Testis (tissue), 2 donors: ENCODE measurements at regions not wholly inside any gene's neighbourhood (a gene's known extent, or its start where the extent isn't known, plus 50 kb on each side); places are given as distances from the start of the nearest gene placed in this dataset.

Source experiments
- CTCF ChIP-seq, 3 experiments: fragments of 450-650 bp in 2 of 3; fragments of 200-600 bp in 1 of 3; sonication (generic) in 1 of 3; IDR thresholded peaks; one replicate each; pipeline ENCODE4 v1.5.1; 2016 to 2019; ENCODE audit warnings: antibody characterized with exemption in 3 of 3, mild to moderate bottlenecking in 2 of 3, moderate library complexity in 1 of 3
- POLR2A ChIP-seq: fragments of 450-650 bp; IDR thresholded peaks from one replicate; pipeline ENCODE4 v1.6.1; 2017; ENCODE audit warnings: antibody characterized with exemption, mild to moderate bottlenecking, moderate library complexity

GRCh38 chr4:176587920-176588319, 204.8 kb downstream of the VEGFC start:
- TF ChIP-seq POLR2A (no peak), CTCF (IDR thresholded peaks at IDR 0.05) (no peak)
